Activated CD8-positive, alpha-beta memory T cell treated with anti-CD3 and anti-CD28 coated beads, Interleukin-2, amount 50 U/mL, for 48 hours (primary cell): ENCODE measurements at regions not wholly inside any gene's neighbourhood (a gene's known extent, or its start where the extent isn't known, plus 50 kb on each side); places are given as distances from the start of the nearest gene placed in this dataset.
A peak's percentile ranks its signal among the peaks of the same experiment; 100 is the strongest.

ENCODE experiments used
- DNase-seq: peaks from one replicate; pipeline ENCODE4 v3.0.0-alpha.2; 2020

- no peak for DNase-seq
Measured at GRCh38 chr12:102781117-102781516, 135.9 kb downstream of the PAH start.

- DNase-seq: no peak
Measured at GRCh38 chr12:102776041-102776440, 141.0 kb downstream of the PAH start.

- DNase-seq: peak; percentile 55
Measured at GRCh38 chr12:102769323-102769916, 147.6 kb downstream of the PAH start.

- no peak for DNase-seq
Measured at GRCh38 chr12:102766961-102767360, 150.1 kb downstream of the PAH start.

- no peak for DNase-seq
Measured at GRCh38 chr12:102765736-102766135, 151.3 kb downstream of the PAH start.

- DNase-seq: no peak
Measured at GRCh38 chr12:102763471-102763870, 153.6 kb downstream of the PAH start.

GRCh38 chr12:102763061-102763460 is 154.0 kb downstream of the PAH start:
- DNase-seq: no peak

- no peak for DNase-seq
Measured at GRCh38 chr12:102760322-102760721, 156.7 kb downstream of the PAH start.

GRCh38 chr12:102759466-102759865 is 157.6 kb downstream of the PAH start:
- DNase-seq: no peak

GRCh38 chr12:102757882-102758226 is 159.2 kb downstream of the PAH start:
- no peak for DNase-seq

GRCh38 chr12:102757154-102757881 is 159.7 kb downstream of the PAH start:
- no peak for DNase-seq

GRCh38 chr12:102756530-102756929 is 160.5 kb downstream of the PAH start:
- no peak for DNase-seq

- DNase-seq: no peak
Measured at GRCh38 chr12:102755266-102755665, 161.8 kb downstream of the PAH start.

GRCh38 chr12:102753802-102754201 is 163.2 kb downstream of the PAH start:
- DNase-seq: no peak

- no peak for DNase-seq
Measured at GRCh38 chr12:102748704-102749103, 168.3 kb downstream of the PAH start.

GRCh38 chr12:102746963-102747362 is 170.1 kb downstream of the PAH start:
- DNase-seq: no peak

GRCh38 chr12:102745971-102746600 is 171.0 kb downstream of the PAH start:
- no peak for DNase-seq

- DNase-seq: no peak
Measured at GRCh38 chr12:102741196-102741595, 175.8 kb downstream of the PAH start.

- DNase-seq: no peak
Measured at GRCh38 chr12:102740141-102740955, 176.7 kb downstream of the PAH start.

- DNase-seq: no peak
Measured at GRCh38 chr12:102736328-102736727, 180.7 kb downstream of the PAH start.

- DNase-seq: no peak
Measured at GRCh38 chr12:102735104-102735503, 181.9 kb downstream of the PAH start.

GRCh38 chr12:102730996-102731395 is 186.0 kb downstream of the PAH start:
- DNase-seq: no peak

GRCh38 chr12:102728506-102729242 is 188.4 kb downstream of the PAH start:
- no peak for DNase-seq
